Thyroid gland (tissue), 4 donors: ENCODE measurements at regions not wholly inside any gene's neighbourhood (a gene's known extent, or its start where the extent isn't known, plus 50 kb on each side); places are given as distances from the start of the nearest gene placed in this dataset.
"Not testable (repeated sequence)": the region's sequence is repeated elsewhere in the genome, so short reads cannot be mapped to it uniquely, and the experiment has no call there.

Source experiments
- DNase-seq, 2 donors: peaks; one replicate each; pipeline ENCODE4 v3.0.0-alpha.2; 2019
- H3K27ac ChIP-seq, 3 donors: fragments of 200-600 bp; sonication (generic); 1 replicate in 2 of 3; 2 replicates in 1 of 3; pipeline ENCODE4 v1.5.1; 2016 to 2019; ENCODE audit warnings: mild to moderate bottlenecking in 1 of 3, moderate library complexity in 1 of 3
- H3K27me3 ChIP-seq: fragments of 200-600 bp; sonication (generic); one replicate; pipeline ENCODE4 v1.5.1; 2019
- H3K36me3 ChIP-seq, 2 donors: fragments of 200-600 bp; sonication (generic); one replicate each; pipeline ENCODE4 v1.5.1; 2016 to 2019
- H3K4me1 ChIP-seq, 2 donors: fragments of 200-600 bp; sonication (generic); one replicate each; pipeline ENCODE4 v1.5.1; 2017 to 2019
- H3K4me3 ChIP-seq, 3 donors: fragments of 200-600 bp; sonication (generic); replicated peaks in 1 of 3; 1 replicate in 2 of 3; 2 replicates in 1 of 3; pipeline ENCODE4 v1.5.1; 2016; ENCODE audit warnings: mild to moderate bottlenecking in 1 of 3
- H3K9me3 ChIP-seq: fragments of 200-600 bp; sonication (generic); one replicate; pipeline ENCODE4 v1.5.1; 2017
- POLR2A ChIP-seq, 2 donors: fragments of 450-650 bp; IDR thresholded peaks; one replicate each; pipeline ENCODE4 v1.6.1; 2017; ENCODE audit warnings: antibody characterized with exemption in 2 of 2, mild to moderate bottlenecking in 2 of 2, moderate library complexity in 1 of 2
- WGBS, 2 donors: methylation state at CpG; one replicate each; pipeline ENCODE4 v1.1.5; 2017; 5-methylcytosine and 5-hydroxymethylcytosine counted together
- intact Hi-C: fragments of 100-400 bp; cut with DNase I; formaldehyde crosslinking; loops from one replicate; pipeline ENCODE4 v1.15.1; 2023
- TF ChIP-seq, protein P1 (sequence below), 6 experiments: fragments of 200-600 bp in 3 of 6; fragments of 450-650 bp in 3 of 6; sonication (generic) in 3 of 6; IDR thresholded peaks; one replicate each; pipeline ENCODE4 v1.5.1; 2016 to 2019; ENCODE audit warnings: antibody characterized with exemption in 6 of 6, mild to moderate bottlenecking in 2 of 6, inconsistent platforms in 1 of 6, moderate library complexity in 1 of 6

DNA sequence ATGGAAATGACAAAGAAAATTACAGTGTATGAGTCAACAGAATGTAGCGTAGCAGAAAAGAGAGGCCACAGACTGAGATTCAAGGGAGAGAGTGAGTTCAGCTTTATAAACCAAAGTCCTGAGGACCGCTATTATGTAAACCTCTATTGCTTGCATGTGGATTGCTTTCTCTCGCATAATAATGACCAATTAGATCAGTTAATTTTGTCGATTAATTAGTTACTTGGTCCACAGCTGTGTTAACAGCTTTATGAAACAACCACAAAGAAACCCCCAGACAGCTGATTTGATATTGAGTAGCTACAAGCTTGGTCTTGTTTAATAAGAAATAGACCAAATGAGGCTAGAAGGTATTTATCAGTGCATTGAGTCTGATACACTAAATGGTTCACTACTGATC is 291.8 kb upstream of the ERCC4 start:
- WGBS, 2 donors, result 90 to 92% methylated on average over 4 of the region's 4 CpGs
- H3K9me3 ChIP-seq, result no peaks in the 10 kb centered on the region
- H3K27ac ChIP-seq, result no peak overlapping the region
- no peaks in the 10 kb centered on the region for H3K36me3 ChIP-seq
- no peak overlapping the region for H3K4me3 ChIP-seq
- intact Hi-C loops, result no loop called here
- TF ChIP-seq, protein P1, sequence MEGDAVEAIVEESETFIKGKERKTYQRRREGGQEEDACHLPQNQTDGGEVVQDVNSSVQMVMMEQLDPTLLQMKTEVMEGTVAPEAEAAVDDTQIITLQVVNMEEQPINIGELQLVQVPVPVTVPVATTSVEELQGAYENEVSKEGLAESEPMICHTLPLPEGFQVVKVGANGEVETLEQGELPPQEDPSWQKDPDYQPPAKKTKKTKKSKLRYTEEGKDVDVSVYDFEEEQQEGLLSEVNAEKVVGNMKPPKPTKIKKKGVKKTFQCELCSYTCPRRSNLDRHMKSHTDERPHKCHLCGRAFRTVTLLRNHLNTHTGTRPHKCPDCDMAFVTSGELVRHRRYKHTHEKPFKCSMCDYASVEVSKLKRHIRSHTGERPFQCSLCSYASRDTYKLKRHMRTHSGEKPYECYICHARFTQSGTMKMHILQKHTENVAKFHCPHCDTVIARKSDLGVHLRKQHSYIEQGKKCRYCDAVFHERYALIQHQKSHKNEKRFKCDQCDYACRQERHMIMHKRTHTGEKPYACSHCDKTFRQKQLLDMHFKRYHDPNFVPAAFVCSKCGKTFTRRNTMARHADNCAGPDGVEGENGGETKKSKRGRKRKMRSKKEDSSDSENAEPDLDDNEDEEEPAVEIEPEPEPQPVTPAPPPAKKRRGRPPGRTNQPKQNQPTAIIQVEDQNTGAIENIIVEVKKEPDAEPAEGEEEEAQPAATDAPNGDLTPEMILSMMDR (IDR thresholded peaks at IDR 0.05), result no peak
- no peak for TF ChIP-seq POLR2A (IDR thresholded peaks at IDR 0.05)
- no peaks in the 10 kb centered on the region for H3K4me1 ChIP-seq
- H3K27me3 ChIP-seq, result no peaks in the 10 kb centered on the region
- no peak for DNase-seq

DNA sequence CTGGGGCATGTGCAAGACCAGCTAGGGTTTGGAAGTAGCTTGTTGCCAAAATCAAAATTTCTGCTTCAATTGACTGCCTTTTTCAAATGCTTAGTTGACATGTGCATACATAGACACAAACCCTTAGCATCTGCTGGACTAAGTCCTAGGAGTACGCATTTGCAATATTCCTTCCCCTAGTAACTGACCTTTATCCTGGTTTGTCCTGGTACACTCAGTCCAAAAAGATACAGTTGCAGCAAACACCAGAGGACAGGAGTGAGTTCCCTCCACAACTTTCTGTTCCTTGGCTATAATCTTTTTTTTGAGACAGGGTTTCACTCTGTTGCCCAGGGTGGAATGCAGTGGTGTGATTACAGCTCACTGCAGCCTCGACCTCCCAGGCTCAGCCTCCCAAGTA is 290.2 kb upstream of the ERCC4 start:
- Histone ChIP-seq H3K4me3 (no peak overlapping the region), H3K27ac (no peak overlapping the region), H3K36me3 (no peaks in the 10 kb centered on the region), H3K27me3 (no peaks in the 10 kb centered on the region), H3K9me3 (no peaks in the 10 kb centered on the region), H3K4me1 (no peaks in the 10 kb centered on the region)
- intact Hi-C loops, result no loop called here
- no peak for DNase-seq
- TF ChIP-seq, protein P1 (IDR thresholded peaks at IDR 0.05), result no peak
- no peak for TF ChIP-seq POLR2A (IDR thresholded peaks at IDR 0.05)
- WGBS, 2 donors, result 76 to 92% methylated on average over 2 of the region's 2 CpGs

DNA sequence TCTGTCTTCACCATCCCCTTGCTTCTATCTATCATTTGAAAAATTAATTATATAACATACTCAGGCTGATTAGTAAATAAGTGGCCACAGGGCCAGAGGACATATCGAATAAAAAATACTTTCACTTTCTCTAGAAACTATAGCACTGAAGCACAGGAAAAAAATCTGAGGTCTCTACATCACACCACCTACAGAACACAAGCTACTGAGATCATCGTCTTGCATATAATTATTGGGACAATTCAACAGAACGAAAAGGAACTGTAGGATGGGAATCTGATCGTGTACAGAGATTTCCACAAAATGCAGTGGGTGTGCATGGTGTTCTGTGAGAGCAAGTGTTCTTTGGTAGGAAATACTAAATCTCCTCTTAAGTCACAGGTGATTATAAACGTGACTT is 289.6 kb upstream of the ERCC4 start:
- DNase-seq, result no peak
- 62 to 65% methylated on average over 5 of the region's 5 CpGs for WGBS, 2 donors
- Histone ChIP-seq H3K9me3 (no peaks in the 10 kb centered on the region), H3K36me3 (no peaks in the 10 kb centered on the region), H3K4me3 (no peak overlapping the region), H3K27ac (no peak overlapping the region), H3K4me1 (no peaks in the 10 kb centered on the region), H3K27me3 (no peaks in the 10 kb centered on the region)
- TF ChIP-seq POLR2A (IDR thresholded peaks at IDR 0.05), result no peak
- TF ChIP-seq, protein P1 (IDR thresholded peaks at IDR 0.05), result no peak
- intact Hi-C loops, result no loop called here

DNA sequence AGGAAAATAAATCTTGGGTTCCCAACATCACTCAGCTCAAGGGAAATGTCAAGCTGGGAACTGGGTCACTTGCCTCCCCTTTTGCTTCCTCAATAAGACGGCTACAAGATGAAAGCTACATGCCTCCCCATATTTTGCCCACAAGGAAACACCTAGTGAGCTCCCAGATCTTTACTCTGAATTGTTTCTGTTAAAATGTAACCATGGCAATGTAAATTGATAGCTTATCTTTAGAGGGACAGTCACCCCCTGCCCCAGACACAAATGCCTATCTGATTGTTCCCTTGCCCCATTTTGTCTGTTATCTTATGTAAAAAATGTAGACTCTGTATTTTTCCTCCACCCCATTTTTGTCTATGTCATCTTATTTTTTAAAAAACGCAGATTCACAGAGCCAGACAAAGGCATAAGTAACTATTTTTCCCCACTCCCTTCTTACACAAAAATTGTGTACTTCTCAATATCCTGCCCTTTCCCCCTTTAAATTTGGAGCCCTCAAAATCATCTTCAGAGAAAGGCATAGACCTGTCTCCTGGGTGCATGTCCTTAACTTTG is 288.7 kb upstream of the ERCC4 start:
- TF ChIP-seq POLR2A (IDR thresholded peaks at IDR 0.05), result no peak
- TF ChIP-seq, protein P1 (IDR thresholded peaks at IDR 0.05), result no peak
- H3K4me3 ChIP-seq, result no peak overlapping the region
- H3K4me1 ChIP-seq, result no peaks in the 10 kb centered on the region
- H3K27me3 ChIP-seq, result no peaks in the 10 kb centered on the region
- H3K36me3 ChIP-seq, result no peaks in the 10 kb centered on the region
- no peak for DNase-seq
- H3K27ac ChIP-seq, result no peak overlapping the region
- H3K9me3 ChIP-seq, result no peaks in the 10 kb centered on the region
- intact Hi-C loops, result no loop called here
- 55 to 60% methylated on average over 2 of the region's 2 CpGs for WGBS, 2 donors

DNA sequence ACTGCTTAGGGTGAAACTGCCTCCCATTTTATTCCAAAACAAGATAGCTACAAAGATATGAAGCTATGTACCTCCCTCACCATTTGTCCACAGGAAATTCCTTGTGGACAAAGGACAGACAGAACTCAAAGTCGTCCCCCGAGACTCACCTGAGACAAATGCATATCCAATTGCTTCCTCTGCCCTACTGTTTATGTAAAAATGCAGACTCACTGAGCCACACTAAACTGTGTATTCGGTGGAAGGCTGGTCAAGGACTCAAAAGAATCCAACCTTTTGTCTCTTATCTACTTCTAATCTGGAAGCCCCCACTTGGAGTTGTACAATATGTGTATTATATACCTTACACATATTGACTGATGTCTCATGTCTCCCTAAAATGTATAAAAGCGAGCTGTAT is 288.0 kb upstream of the ERCC4 start:
- Histone ChIP-seq H3K27me3 (no peaks in the 10 kb centered on the region), H3K4me1 (no peaks in the 10 kb centered on the region), H3K4me3 (no peak overlapping the region), H3K9me3 (no peaks in the 10 kb centered on the region), H3K27ac (no peak overlapping the region), H3K36me3 (no peaks in the 10 kb centered on the region)
- 35 to 48% methylated on average over 4 of the region's 4 CpGs for WGBS, 2 donors
- intact Hi-C loops, result no loop called here
- no peak for DNase-seq
- TF ChIP-seq, protein P1 (IDR thresholded peaks at IDR 0.05), result no peak
- no peak for TF ChIP-seq POLR2A (IDR thresholded peaks at IDR 0.05)

DNA sequence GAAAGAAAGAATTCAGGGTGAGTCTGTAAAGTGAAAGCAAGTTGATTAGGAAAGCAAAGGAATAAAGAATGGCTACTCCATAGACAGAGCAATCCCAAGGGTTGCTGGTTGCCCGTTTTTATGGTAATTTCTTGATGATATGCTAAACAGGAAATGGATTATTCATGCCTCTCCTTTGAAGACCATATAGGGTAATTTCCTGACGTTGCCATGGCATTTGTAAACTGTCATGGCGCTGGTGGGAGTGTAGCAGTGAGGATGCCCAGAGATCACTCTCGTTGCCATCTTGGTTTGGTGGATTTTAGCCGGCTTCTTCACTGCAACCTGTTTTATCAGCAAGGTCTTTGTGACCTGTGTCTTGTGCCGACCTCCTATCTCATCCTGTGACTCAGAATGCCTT is 287.4 kb upstream of the ERCC4 start:
- WGBS, 2 donors, result 69 to 82% methylated on average over 6 of the region's 6 CpGs
- DNase-seq, intact Hi-C loops, H3K9me3 ChIP-seq, H3K27ac ChIP-seq, H3K4me1 ChIP-seq, H3K27me3 ChIP-seq, H3K36me3 ChIP-seq, H3K4me3 ChIP-seq: not testable (repeated sequence)
